ENCODE measurements at regions not wholly inside any gene's neighbourhood (a gene's known extent, or its start where the extent isn't known, plus 50 kb on each side); places are given as distances from the start of the nearest gene placed in this dataset.
"Not testable (repeated sequence)": the region's sequence is repeated elsewhere in the genome, so short reads cannot be mapped to it uniquely, and the experiment has no call there.

DNA sequence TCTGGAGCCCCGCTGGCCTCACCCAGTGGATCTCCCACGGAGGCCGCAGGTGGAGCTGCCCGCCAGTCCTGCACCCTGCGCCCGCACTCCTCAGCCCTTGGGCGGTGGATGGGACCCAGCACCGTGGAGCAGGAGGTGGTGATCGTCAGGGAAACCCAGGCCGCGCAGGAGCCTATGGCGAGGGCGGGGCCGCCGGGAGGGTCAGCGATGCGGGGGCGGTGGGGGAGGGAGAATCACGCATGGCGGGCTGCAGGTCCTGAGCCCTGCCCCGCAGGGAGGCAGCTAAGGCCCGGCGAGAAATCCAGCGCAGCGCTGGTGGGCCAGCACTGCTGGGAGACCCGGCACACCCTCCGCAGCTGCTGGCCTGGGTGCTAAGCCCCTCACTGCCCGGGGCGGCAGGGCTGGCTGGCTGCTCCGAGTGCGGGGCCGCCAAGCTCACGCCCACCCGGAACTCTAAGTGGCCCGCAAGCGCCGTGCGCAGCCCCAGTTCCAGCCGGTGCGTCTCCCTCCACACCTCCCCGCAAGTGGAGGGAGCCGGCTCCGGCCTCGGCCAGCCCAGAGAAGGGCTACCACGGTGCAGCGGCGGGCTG is 524.8 kb upstream of the TPK1 start:
- Histone ChIP-seq H2AFZ (ENCODE audit: low read depth, low read length) (no peak overlapping the region), H3K4me1 (ENCODE audit: low read length) (no peaks in the 10 kb centered on the region; the same call in 1 of the 2 replicates), H3K27me3 (ENCODE audit: low read depth, low read length) (no peaks in the 10 kb centered on the region), H3K79me2 (ENCODE audit: low read length) (no peaks in the 10 kb centered on the region), H3K36me3 (replicated peaks; ENCODE audit: low read depth, low read length) (no peaks in the 10 kb centered on the region), H3K9me3 (ENCODE audit: insufficient read depth, low read length) (no peaks in the 10 kb centered on the region), H3K9ac (ENCODE audit: low read length) (no peak overlapping the region), H4K20me1 (ENCODE audit: insufficient read depth, low read length) (no peaks in the 10 kb centered on the region), H3K27ac (ENCODE audit: low read length) (no peak overlapping the region), H3K4me3 (ENCODE audit: low read length) (no peak overlapping the region), H3K4me2 (ENCODE audit: low read length) (no peak overlapping the region)
- TF ChIP-seq, protein P1, sequence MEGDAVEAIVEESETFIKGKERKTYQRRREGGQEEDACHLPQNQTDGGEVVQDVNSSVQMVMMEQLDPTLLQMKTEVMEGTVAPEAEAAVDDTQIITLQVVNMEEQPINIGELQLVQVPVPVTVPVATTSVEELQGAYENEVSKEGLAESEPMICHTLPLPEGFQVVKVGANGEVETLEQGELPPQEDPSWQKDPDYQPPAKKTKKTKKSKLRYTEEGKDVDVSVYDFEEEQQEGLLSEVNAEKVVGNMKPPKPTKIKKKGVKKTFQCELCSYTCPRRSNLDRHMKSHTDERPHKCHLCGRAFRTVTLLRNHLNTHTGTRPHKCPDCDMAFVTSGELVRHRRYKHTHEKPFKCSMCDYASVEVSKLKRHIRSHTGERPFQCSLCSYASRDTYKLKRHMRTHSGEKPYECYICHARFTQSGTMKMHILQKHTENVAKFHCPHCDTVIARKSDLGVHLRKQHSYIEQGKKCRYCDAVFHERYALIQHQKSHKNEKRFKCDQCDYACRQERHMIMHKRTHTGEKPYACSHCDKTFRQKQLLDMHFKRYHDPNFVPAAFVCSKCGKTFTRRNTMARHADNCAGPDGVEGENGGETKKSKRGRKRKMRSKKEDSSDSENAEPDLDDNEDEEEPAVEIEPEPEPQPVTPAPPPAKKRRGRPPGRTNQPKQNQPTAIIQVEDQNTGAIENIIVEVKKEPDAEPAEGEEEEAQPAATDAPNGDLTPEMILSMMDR (IDR thresholded peaks at IDR 0.05; ENCODE audit: low read depth, low read length), result no peak
- no peak for TF ChIP-seq EZH2phosphoT487 (IDR thresholded peaks at IDR 0.05; ENCODE audit: low read depth)

DNA sequence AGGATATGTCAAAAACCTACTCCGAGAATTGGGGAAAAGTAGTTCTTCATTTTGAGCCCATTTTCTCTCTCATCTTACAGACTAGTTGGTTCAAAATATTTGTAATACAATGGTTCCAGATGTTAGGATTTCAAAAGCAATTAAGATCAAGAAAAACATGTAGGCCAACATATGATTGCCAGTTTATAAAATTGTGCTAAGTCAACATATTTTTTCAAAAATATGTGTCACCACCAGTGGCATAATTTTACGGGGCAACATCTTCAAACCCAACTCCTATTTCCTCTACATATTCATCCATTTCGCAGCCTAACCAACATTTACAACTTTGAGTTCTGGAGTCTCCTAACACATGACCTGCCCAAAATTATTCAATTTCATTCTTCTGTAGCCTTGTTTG is 514.5 kb upstream of the TPK1 start:
- Histone ChIP-seq H3K27me3 (ENCODE audit: low read depth, low read length) (no peaks in the 10 kb centered on the region), H3K36me3 (replicated peaks; ENCODE audit: low read depth, low read length) (no peaks in the 10 kb centered on the region), H3K4me2 (ENCODE audit: low read length) (no peak overlapping the region), H3K9me3 (ENCODE audit: insufficient read depth, low read length) (no peaks in the 10 kb centered on the region), H3K79me2 (ENCODE audit: low read length) (no peaks in the 10 kb centered on the region), H4K20me1 (ENCODE audit: insufficient read depth, low read length) (no peaks in the 10 kb centered on the region), H3K9ac (ENCODE audit: low read length) (no peak overlapping the region), H3K27ac (ENCODE audit: low read length) (no peak overlapping the region), H2AFZ (ENCODE audit: low read depth, low read length) (no peak overlapping the region), H3K4me3 (ENCODE audit: low read length) (no peak overlapping the region), H3K4me1 (ENCODE audit: low read length) (no peaks in the 10 kb centered on the region)
- TF ChIP-seq, protein P1 (IDR thresholded peaks at IDR 0.05; ENCODE audit: low read depth, low read length), result no peak
- no peak for TF ChIP-seq EZH2phosphoT487 (IDR thresholded peaks at IDR 0.05; ENCODE audit: low read depth)

DNA sequence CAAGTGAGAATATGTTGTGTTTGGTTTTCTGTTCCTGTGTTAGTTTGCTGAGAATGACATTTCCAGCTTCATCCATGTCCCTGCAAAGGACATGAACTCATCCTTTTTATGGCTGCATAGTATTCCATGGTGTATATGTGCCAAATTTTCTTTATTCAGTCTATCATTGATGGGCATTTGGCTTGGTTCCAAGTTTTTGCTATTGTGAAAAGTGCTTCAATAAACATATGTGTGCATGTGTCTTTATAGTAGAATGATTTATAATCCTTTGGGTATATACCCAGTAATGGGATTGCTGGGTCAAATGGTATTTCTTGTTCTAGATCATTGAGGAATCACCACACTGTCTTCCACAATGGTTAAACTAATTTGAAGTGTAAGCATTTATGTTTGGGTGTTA is 513.6 kb upstream of the TPK1 start:
- H3K4me1 ChIP-seq (ENCODE audit: low read length); H3K27me3 ChIP-seq (ENCODE audit: low read depth, low read length); H3K4me2 ChIP-seq (ENCODE audit: low read length); H3K4me3 ChIP-seq (ENCODE audit: low read length); H2AFZ ChIP-seq (ENCODE audit: low read depth, low read length); H3K79me2 ChIP-seq (ENCODE audit: low read length); H3K27ac ChIP-seq (ENCODE audit: low read length); H3K36me3 ChIP-seq (replicated peaks; ENCODE audit: low read depth, low read length); H3K9ac ChIP-seq (ENCODE audit: low read length); H4K20me1 ChIP-seq (ENCODE audit: insufficient read depth, low read length); H3K9me3 ChIP-seq (ENCODE audit: insufficient read depth, low read length): not testable (repeated sequence)

DNA sequence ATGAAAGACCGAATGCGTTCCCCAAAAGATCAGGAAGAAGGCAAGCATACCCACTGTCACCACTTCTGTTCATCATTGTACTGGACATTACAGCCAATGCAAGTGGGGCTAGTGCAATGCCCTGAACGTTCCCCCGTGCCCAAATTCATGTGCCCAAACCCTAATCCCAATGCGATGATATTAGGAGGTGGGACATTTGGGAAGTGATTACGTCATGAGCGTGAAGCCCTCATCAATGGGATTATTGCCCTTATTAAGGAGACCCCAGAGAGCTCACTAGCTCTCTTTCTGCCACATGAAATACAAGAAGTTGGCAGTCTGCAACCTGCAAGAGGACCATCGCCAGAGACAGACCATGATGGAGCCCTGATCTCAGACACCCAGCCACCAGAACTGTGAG is 511.4 kb upstream of the TPK1 start:
- Histone ChIP-seq H3K9ac (ENCODE audit: low read length) (no peak overlapping the region), H3K4me3 (ENCODE audit: low read length) (no peak overlapping the region), H3K27ac (ENCODE audit: low read length) (no peak overlapping the region), H3K9me3 (ENCODE audit: insufficient read depth, low read length) (no peaks in the 10 kb centered on the region), H3K27me3 (ENCODE audit: low read depth, low read length) (no peaks in the 10 kb centered on the region), H2AFZ (ENCODE audit: low read depth, low read length) (no peak overlapping the region), H3K36me3 (replicated peaks; ENCODE audit: low read depth, low read length) (no peaks in the 10 kb centered on the region), H3K4me2 (ENCODE audit: low read length) (no peak overlapping the region), H3K79me2 (ENCODE audit: low read length) (no peaks in the 10 kb centered on the region), H3K4me1 (ENCODE audit: low read length) (no peaks in the 10 kb centered on the region), H4K20me1 (ENCODE audit: insufficient read depth, low read length) (no peaks in the 10 kb centered on the region)
- TF ChIP-seq, protein P1 (IDR thresholded peaks at IDR 0.05; ENCODE audit: low read depth, low read length), result no peak
- no peak for TF ChIP-seq EZH2phosphoT487 (IDR thresholded peaks at IDR 0.05; ENCODE audit: low read depth)
